ENCODE measurements at regions not wholly inside any gene's neighbourhood (a gene's known extent, or its start where the extent isn't known, plus 50 kb on each side); places are given as distances from the start of the nearest gene placed in this dataset.

- TF ChIP-seq POLR2A (IDR thresholded peaks at IDR 0.05) (no peak), CTCF (IDR thresholded peaks at IDR 0.05) (no peak)
- H3K4me3 ChIP-seq: no peak overlapping the region
- no peak overlapping the region for H3K27ac ChIP-seq
- H3K9me3 ChIP-seq: no peaks in the 10 kb centered on the region
- no peaks in the 10 kb centered on the region for H3K36me3 ChIP-seq
- DNase-seq: no peak
- H3K4me1 ChIP-seq: no peaks in the 10 kb centered on the region
- no peaks in the 10 kb centered on the region for H3K27me3 ChIP-seq
These were observed 104.6 kb downstream of the MED10 start for GRCh38 chr5:6273749-6274148.

- Histone ChIP-seq H3K27me3 (no peaks in the 10 kb centered on the region), H3K4me3 (no peak overlapping the region), H3K4me1 (no peaks in the 10 kb centered on the region), H3K36me3 (no peaks in the 10 kb centered on the region), H3K27ac (no peak overlapping the region), H3K9me3 (no peaks in the 10 kb centered on the region)
- TF ChIP-seq CTCF (IDR thresholded peaks at IDR 0.05) (no peak), POLR2A (IDR thresholded peaks at IDR 0.05) (no peak)
- DNase-seq: no peak
These were observed 105.1 kb downstream of the MED10 start for GRCh38 chr5:6273090-6273735.

GRCh38 chr5:6269925-6270324 lies 108.4 kb downstream of the MED10 start:
- H3K4me1 ChIP-seq: no peaks in the 10 kb centered on the region
- no peak overlapping the region for H3K27ac ChIP-seq
- H3K9me3 ChIP-seq: no peaks in the 10 kb centered on the region
- TF ChIP-seq POLR2A (IDR thresholded peaks at IDR 0.05): no peak
- TF ChIP-seq CTCF (IDR thresholded peaks at IDR 0.05): no peak
- no peak for DNase-seq
- no peak overlapping the region for H3K4me3 ChIP-seq
- H3K27me3 ChIP-seq: no peaks in the 10 kb centered on the region
- H3K36me3 ChIP-seq: no peaks in the 10 kb centered on the region

- no peak overlapping the region for H3K4me3 ChIP-seq
- H3K4me1 ChIP-seq: no peaks in the 10 kb centered on the region
- DNase-seq: no peak
- no peaks in the 10 kb centered on the region for H3K36me3 ChIP-seq
- no peak overlapping the region for H3K27ac ChIP-seq
- no peaks in the 10 kb centered on the region for H3K9me3 ChIP-seq
- H3K27me3 ChIP-seq: no peaks in the 10 kb centered on the region
- TF ChIP-seq CTCF (IDR thresholded peaks at IDR 0.05): no peak
- no peak for TF ChIP-seq POLR2A (IDR thresholded peaks at IDR 0.05)
These were observed 111.6 kb downstream of the MED10 start for GRCh38 chr5:6266671-6267197.

- Histone ChIP-seq H3K4me3 (no peak overlapping the region), H3K9me3 (no peaks in the 10 kb centered on the region), H3K27ac (no peak overlapping the region), H3K36me3 (no peaks in the 10 kb centered on the region), H3K27me3 (no peaks in the 10 kb centered on the region), H3K4me1 (no peaks in the 10 kb centered on the region)
- TF ChIP-seq CTCF (IDR thresholded peaks at IDR 0.05) (no peak), POLR2A (IDR thresholded peaks at IDR 0.05) (no peak)
- no peak for DNase-seq
These were observed 114.0 kb downstream of the MED10 start for GRCh38 chr5:6264394-6264793.

Data from Peyer's patch (tissue), 4 donors.